SK-N-SH treated with all-trans-retinoic acid at 6 μM for 48 hours (cell line): ENCODE measurements at regions not wholly inside any gene's neighbourhood (a gene's known extent, or its start where the extent isn't known, plus 50 kb on each side); places are given as distances from the start of the nearest gene placed in this dataset.

Experiments
- ATAC-seq: fragments of 200-7000 bp; cut with Tn5 transposase; 3 replicates; pipeline ENCODE4 v1.9.1; 2020; ENCODE audit warnings: mild to moderate bottlenecking, moderate library complexity
- ARNTL ChIP-seq: fragments of 450-650 bp; formaldehyde crosslinking; IDR thresholded peaks from 2 replicates; pipeline ENCODE4 v1.5.0; 2020; ENCODE audit warnings: low read depth, mild to moderate bottlenecking, moderate library complexity, borderline replicate concordance
- BACH2 ChIP-seq: fragments of 250-450 bp; sonication (Bioruptor Pico); IDR thresholded peaks from 2 replicates; pipeline ENCODE4 v1.9.0; 2021; ENCODE audit warnings: mild to moderate bottlenecking, borderline replicate concordance
- CREB5 ChIP-seq: fragments of 250-450 bp; sonication (Bioruptor Pico); IDR thresholded peaks from 2 replicates; pipeline ENCODE4 v1.5.1; 2020; ENCODE audit warnings: low read depth, mild to moderate bottlenecking, moderate library complexity
- CSDC2 ChIP-seq: fragments of 250-450 bp; sonication (Bioruptor Pico); IDR thresholded peaks from 2 replicates; pipeline ENCODE4 v1.5.0; 2020; ENCODE audit warnings: mild to moderate bottlenecking, moderate library complexity
- CSRNP3 ChIP-seq: fragments of 250-450 bp; sonication (Bioruptor Pico); IDR thresholded peaks from 2 replicates; pipeline ENCODE4 v1.5.1; 2021; ENCODE audit warnings: mild to moderate bottlenecking, moderate library complexity
- GLIS3 ChIP-seq: fragments of 250-450 bp; sonication (Bioruptor Pico); IDR thresholded peaks from 2 replicates; pipeline ENCODE4 v1.5.0; 2020; ENCODE audit warnings: mild to moderate bottlenecking, moderate library complexity
- ISL1 ChIP-seq: fragments of 250-450 bp; sonication (Bioruptor Pico); IDR thresholded peaks from 2 replicates; pipeline ENCODE4 v2.1.2; 2022; ENCODE audit warnings: mild to moderate bottlenecking, moderate library complexity
- OSR1 ChIP-seq: fragments of 250-450 bp; sonication (Bioruptor Pico); IDR thresholded peaks from 2 replicates; pipeline ENCODE4 v1.8.0; 2022; ENCODE audit warnings: moderate library complexity, mild to moderate bottlenecking, inconsistent platforms
- POU6F1 ChIP-seq: fragments of 250-450 bp; sonication (Bioruptor Pico); IDR thresholded peaks from 2 replicates; pipeline ENCODE4 v1.8.0; 2021; ENCODE audit warnings: low read depth, mild to moderate bottlenecking, moderate library complexity, borderline replicate concordance
- PPARA ChIP-seq: fragments of 250-450 bp; sonication (Bioruptor Pico); IDR thresholded peaks from 2 replicates; pipeline ENCODE4 v1.5.0; 2020; ENCODE audit warnings: mild to moderate bottlenecking, borderline replicate concordance
- RARB ChIP-seq: fragments of 250-450 bp; sonication (Bioruptor Pico); IDR thresholded peaks from 2 replicates; pipeline ENCODE4 v1.8.0; 2021; ENCODE audit warnings: mild to moderate bottlenecking, moderate library complexity
- SNAI2 ChIP-seq: fragments of 250-450 bp; sonication (Bioruptor Pico); IDR thresholded peaks from 2 replicates; pipeline ENCODE4 v1.5.0; 2020; ENCODE audit warnings: mild to moderate bottlenecking, moderate library complexity
- TCF4 ChIP-seq: fragments of 250-450 bp; sonication (Bioruptor Pico); IDR thresholded peaks from 2 replicates; pipeline ENCODE4 v1.8.0; 2021; ENCODE audit warnings: mild to moderate bottlenecking, moderate library complexity, borderline replicate concordance
- TOX ChIP-seq: fragments of 250-450 bp; sonication (Bioruptor Pico); IDR thresholded peaks from 2 replicates; pipeline ENCODE4 v1.8.0; 2021; ENCODE audit warnings: mild to moderate bottlenecking, moderate library complexity, borderline replicate concordance
- TSHZ2 ChIP-seq: fragments of 250-450 bp; sonication (Bioruptor Pico); IDR thresholded peaks from 2 replicates; pipeline ENCODE4 v1.5.0; 2020; ENCODE audit warnings: mild to moderate bottlenecking, moderate library complexity
- ZC3H10 ChIP-seq: fragments of 250-450 bp; sonication (Bioruptor Pico); IDR thresholded peaks from 2 replicates; pipeline ENCODE4 v1.5.1; 2021; ENCODE audit warnings: mild to moderate bottlenecking, moderate library complexity
- ZFP3 ChIP-seq: fragments of 250-450 bp; sonication (Bioruptor Pico); IDR thresholded peaks from 2 replicates; pipeline ENCODE4 v1.5.0; 2020; ENCODE audit warnings: mild to moderate bottlenecking, moderate library complexity
- ZFP30 ChIP-seq: fragments of 450-650 bp; formaldehyde crosslinking; IDR thresholded peaks from 2 replicates; pipeline ENCODE4 v1.5.0; 2022; ENCODE audit warnings: mild to moderate bottlenecking, moderate library complexity
- ZNF565 ChIP-seq: fragments of 450-650 bp; formaldehyde crosslinking; conservative IDR thresholded peaks from 2 replicates; pipeline ENCODE4 v1.5.0; 2020; ENCODE audit warnings: low read depth, mild to moderate bottlenecking, moderate library complexity
- ZNF70 ChIP-seq: fragments of 450-650 bp; formaldehyde crosslinking; IDR thresholded peaks from 2 replicates; pipeline ENCODE4 v1.5.0; 2020; ENCODE audit warnings: mild to moderate bottlenecking, moderate library complexity
- ZNF8 ChIP-seq: fragments of 450-650 bp; formaldehyde crosslinking; IDR thresholded peaks from 2 replicates; pipeline ENCODE4 v1.5.0; 2020; ENCODE audit warnings: mild to moderate bottlenecking, moderate library complexity

DNA sequence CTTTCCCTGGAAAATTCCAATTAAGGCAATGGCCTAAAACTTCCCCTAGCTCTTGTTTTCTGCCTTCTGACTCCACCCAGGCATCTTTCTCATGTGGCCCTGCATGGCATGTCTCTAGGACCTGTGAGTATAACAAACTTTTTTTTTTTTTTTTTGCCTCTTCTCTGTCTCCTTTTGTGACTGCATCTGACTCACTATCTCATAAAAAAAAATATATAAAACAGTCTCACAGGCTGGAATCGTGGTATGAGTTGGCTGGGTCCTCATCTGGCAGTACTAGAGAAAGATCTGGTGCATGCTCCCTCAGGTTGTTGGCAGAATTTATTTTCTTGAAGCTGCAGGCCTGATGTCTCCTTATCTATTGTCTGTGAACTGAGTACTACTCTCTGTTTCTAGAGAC lies 313.9 kb downstream of the TECRL start:
- ATAC-seq, result no peak

DNA sequence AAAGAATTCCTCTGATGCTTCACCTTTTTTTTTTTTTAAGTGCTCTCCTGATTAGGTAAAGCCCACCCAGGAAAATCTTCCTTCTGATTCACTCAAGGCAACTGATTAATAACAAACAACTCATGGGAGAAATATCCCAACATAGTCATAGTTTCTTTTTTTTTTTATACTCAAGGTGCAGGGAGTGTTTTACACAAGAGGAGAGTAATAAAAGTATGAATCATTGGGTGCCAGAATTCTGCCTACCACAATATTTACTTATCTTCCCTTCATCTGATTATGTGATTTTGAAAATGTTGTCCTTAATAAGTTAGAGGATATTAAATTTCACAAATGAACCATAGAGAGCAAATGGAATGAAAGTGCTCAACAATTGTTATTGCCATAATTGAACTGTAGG lies 329.9 kb downstream of the TECRL start:
- TF ChIP-seq PPARA (CRISPR knock-in tag), result no peak
- no peak for TF ChIP-seq ZFP3 (CRISPR knock-in tag)
- no peak for TF ChIP-seq ZC3H10 (CRISPR knock-in tag)
- TF ChIP-seq ZNF70 (CRISPR knock-in tag), result no peak
- no peak for TF ChIP-seq TSHZ2 (CRISPR knock-in tag)
- TF ChIP-seq OSR1 (CRISPR knock-in tag), result no peak
- TF ChIP-seq BACH2 (CRISPR knock-in tag), result no peak
- no peak for TF ChIP-seq ZFP30
- TF ChIP-seq CSDC2 (CRISPR knock-in tag), result no peak
- TF ChIP-seq CSRNP3 (CRISPR knock-in tag), result no peak
- no peak for TF ChIP-seq ZNF565 (CRISPR knock-in tag)
- TF ChIP-seq ARNTL (CRISPR knock-in tag), result no peak
- no peak for TF ChIP-seq TCF4
- TF ChIP-seq GLIS3, result no peak
- no peak for TF ChIP-seq RARB (CRISPR knock-in tag)
- no peak for TF ChIP-seq POU6F1
- no peak for TF ChIP-seq ISL1 (CRISPR knock-in tag)
- TF ChIP-seq TOX, result no peak
- no peak for TF ChIP-seq ZNF8 (CRISPR knock-in tag)
- TF ChIP-seq, all 23 proteins: peak for 0
- ATAC-seq, result no peak

More for the DNA sequence above, 313.9 kb downstream of the TECRL start:
- TF ChIP-seq ZFP3 (CRISPR knock-in tag), result no peak
- no peak for TF ChIP-seq ISL1 (CRISPR knock-in tag)
- no peak for TF ChIP-seq ARNTL (CRISPR knock-in tag)
- no peak for TF ChIP-seq OSR1 (CRISPR knock-in tag)
- TF ChIP-seq, all 23 proteins: peak for 0

- TF ChIP-seq TCF4 (no peak), SNAI2 (CRISPR knock-in tag) (no peak), ARNTL (CRISPR knock-in tag) (no peak), GLIS3 (no peak), ZNF565 (CRISPR knock-in tag) (no peak), TSHZ2 (CRISPR knock-in tag) (no peak), CREB5 (CRISPR knock-in tag) (no peak), POU6F1 (no peak), ZNF70 (CRISPR knock-in tag) (no peak), ISL1 (CRISPR knock-in tag) (no peak)
- ATAC-seq, result no peak
These were observed 341.2 kb downstream of the TECRL start for GRCh38 chr4:64068096-64068495.
